Ovary (tissue), 7 donors: ENCODE measurements at regions not wholly inside any gene's neighbourhood (a gene's known extent, or its start where the extent isn't known, plus 50 kb on each side); places are given as distances from the start of the nearest gene placed in this dataset.

ENCODE experiments used
- DNase-seq, 5 donors: peaks; one replicate each; pipeline ENCODE4 v3.0.0-alpha.2; 2019 to 2020
- H3K27ac ChIP-seq, 2 donors: fragments of 200-600 bp; one replicate each; pipeline versions ENCODE4 v1.5.1 to v1.8.0; 2019 to 2022
- H3K27me3 ChIP-seq: fragments of 200-600 bp; one replicate; pipeline ENCODE4 v1.8.0; 2022
- H3K36me3 ChIP-seq: fragments of 200-600 bp; sonication (generic); one replicate; pipeline ENCODE4 v1.5.1; 2019
- H3K4me1 ChIP-seq: one replicate; pipeline ENCODE4 v1.8.1; 2013; ENCODE audit warnings: mild to moderate bottlenecking, moderate library complexity; ENCODE audit not compliant: insufficient read depth
- H3K4me3 ChIP-seq: fragments of 200-600 bp; sonication (generic); one replicate; pipeline ENCODE4 v1.5.1; 2017
- H3K9me3 ChIP-seq, 2 donors: fragments of 200-600 bp in 1 of 2; sonication (generic) in 1 of 2; one replicate each; pipeline versions ENCODE4 v1.5.1 to v1.8.1; 2013 to 2019; ENCODE audit warnings: mild to moderate bottlenecking in 1 of 2, moderate library complexity in 1 of 2
- EP300 ChIP-seq: sonication (generic); formaldehyde crosslinking; IDR thresholded peaks from one replicate; pipeline ENCODE4 v1.6.1; 2017; ENCODE audit warnings: antibody characterized with exemption
- POLR2A ChIP-seq: fragments of 450-650 bp; IDR thresholded peaks from one replicate; pipeline ENCODE4 v1.6.1; 2017; ENCODE audit warnings: antibody characterized with exemption, mild to moderate bottlenecking, moderate library complexity
- WGBS, 3 donors: extraction: QIAGEN DNeasy Blood & Tissue Kit in 1 of 3; methylation state at CpG; one replicate each; pipeline versions ENCODE4 v1.1.5 to v1.1.7; 2013 to 2017; 5-methylcytosine and 5-hydroxymethylcytosine counted together
- intact Hi-C, 4 donors: fragments of 100-400 bp; cut with DNase I; formaldehyde crosslinking; loops; one replicate each; pipeline versions ENCODE4 v1.11.0 to v1.15.1; 2022 to 2023
- TF ChIP-seq, protein P1 (sequence below), 3 donors: fragments of 450-650 bp in 2 of 3; fragments of 200-600 bp in 1 of 3; IDR thresholded peaks; one replicate each; pipeline versions ENCODE4 v1.5.1 to v1.8.0; 2016 to 2022; ENCODE audit warnings: antibody characterized with exemption in 3 of 3, mild to moderate bottlenecking in 1 of 3
- donor health status: DM: no; HTN: no; CAD: no; lungs with moderate emphysema.
- donor health status: DM: no; HTN: no; CAD: no.
- donor health status: Bipolar disorder and iron deficiency.
- donor health status: DM: no; HTN: no; CAD: no.
- donor health status: DM: yes; HTN: yes; CAD: no.

DNA sequence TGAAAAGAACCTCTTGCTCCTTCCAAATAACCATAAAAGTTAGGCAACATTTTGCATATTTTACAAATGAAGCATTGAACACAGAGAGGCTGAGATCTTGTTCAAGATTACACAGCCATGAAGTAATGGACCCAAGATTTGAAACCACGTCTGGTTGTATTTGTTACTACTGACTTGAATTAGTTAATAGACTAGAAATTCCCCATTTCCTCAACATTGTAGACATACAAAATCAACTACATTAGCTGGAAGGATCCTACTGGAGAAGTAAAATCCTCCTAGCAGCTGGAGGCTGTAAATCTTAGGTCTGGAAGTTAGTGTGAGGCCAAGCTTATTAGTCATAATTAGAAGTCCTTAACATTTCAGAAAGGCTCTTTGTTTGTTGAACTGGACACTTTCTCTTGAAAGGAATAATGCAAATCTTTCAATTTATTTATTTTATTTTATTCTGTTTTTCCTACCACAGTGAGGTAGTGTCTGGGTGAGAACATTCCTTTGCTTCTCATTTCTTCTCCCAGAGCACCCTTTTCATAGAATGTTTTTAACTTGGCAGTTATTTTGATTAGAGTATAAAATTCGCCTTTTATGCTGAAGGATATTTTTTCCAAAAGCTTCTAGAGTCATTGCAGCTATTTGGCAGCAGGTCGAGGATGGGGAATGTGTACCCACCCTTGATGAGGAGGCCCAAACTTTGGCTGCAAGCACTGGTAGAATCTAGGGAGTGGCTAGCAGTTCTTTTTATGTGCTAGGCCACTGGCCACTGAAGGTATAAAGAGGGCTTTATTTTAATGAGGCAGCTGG is 62.0 kb upstream of the CLNK start:
- WGBS, 3 donors: 13 to 17% (median 17%) methylated on average over 3 of the region's 3 CpGs
- intact Hi-C loops: no loop called here

DNA sequence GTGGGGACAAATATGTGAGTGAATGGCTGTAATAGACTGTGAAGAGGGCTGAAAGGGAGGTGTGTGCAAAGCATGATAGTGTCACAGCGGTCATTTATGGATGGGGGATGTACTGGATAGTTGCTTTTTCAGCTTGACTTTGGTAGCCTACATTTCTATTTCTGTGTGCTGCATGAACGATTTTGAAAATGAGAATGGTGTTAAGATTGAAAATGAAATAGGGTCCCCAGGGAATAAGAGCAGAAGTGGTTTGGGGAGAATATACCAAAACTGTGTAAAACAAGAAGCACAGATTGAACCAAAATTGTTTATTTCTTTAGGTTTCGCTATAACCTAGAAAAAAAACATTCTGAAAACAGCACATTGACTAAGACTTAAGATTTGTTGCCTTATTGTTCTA is 58.8 kb upstream of the CLNK start:
- no peaks in the 10 kb centered on the region for H3K9me3 ChIP-seq
- TF ChIP-seq POLR2A (no peak), EP300 (no peak)
- TF ChIP-seq, protein P1, sequence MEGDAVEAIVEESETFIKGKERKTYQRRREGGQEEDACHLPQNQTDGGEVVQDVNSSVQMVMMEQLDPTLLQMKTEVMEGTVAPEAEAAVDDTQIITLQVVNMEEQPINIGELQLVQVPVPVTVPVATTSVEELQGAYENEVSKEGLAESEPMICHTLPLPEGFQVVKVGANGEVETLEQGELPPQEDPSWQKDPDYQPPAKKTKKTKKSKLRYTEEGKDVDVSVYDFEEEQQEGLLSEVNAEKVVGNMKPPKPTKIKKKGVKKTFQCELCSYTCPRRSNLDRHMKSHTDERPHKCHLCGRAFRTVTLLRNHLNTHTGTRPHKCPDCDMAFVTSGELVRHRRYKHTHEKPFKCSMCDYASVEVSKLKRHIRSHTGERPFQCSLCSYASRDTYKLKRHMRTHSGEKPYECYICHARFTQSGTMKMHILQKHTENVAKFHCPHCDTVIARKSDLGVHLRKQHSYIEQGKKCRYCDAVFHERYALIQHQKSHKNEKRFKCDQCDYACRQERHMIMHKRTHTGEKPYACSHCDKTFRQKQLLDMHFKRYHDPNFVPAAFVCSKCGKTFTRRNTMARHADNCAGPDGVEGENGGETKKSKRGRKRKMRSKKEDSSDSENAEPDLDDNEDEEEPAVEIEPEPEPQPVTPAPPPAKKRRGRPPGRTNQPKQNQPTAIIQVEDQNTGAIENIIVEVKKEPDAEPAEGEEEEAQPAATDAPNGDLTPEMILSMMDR (IDR thresholded peaks at IDR 0.05): no peak
- WGBS, 3 donors: 85 to 88% (median 85%) methylated on average over 3 of the region's 3 CpGs
- H3K4me1 ChIP-seq: peaks cover 5% of the 10 kb centered on the region
- no peak for DNase-seq
- no peaks in the 10 kb centered on the region for H3K27me3 ChIP-seq
- intact Hi-C loops: no loop called here
- no peak overlapping the region for H3K4me3 ChIP-seq
- no peaks in the 10 kb centered on the region for H3K36me3 ChIP-seq
- no peak overlapping the region for H3K27ac ChIP-seq

More for the DNA sequence above, 62.0 kb upstream of the CLNK start:
- DNase-seq: peak in 1 of 5 donors; percentile 11
- H3K36me3 ChIP-seq: no peaks in the 10 kb centered on the region
- no peak overlapping the region for H3K4me3 ChIP-seq
- TF ChIP-seq EP300: no peak
- peaks cover 5% of the 10 kb centered on the region for H3K4me1 ChIP-seq
- no peak overlapping the region for H3K27ac ChIP-seq
- H3K27me3 ChIP-seq: no peaks in the 10 kb centered on the region
- H3K9me3 ChIP-seq: no peaks in the 10 kb centered on the region

DNA sequence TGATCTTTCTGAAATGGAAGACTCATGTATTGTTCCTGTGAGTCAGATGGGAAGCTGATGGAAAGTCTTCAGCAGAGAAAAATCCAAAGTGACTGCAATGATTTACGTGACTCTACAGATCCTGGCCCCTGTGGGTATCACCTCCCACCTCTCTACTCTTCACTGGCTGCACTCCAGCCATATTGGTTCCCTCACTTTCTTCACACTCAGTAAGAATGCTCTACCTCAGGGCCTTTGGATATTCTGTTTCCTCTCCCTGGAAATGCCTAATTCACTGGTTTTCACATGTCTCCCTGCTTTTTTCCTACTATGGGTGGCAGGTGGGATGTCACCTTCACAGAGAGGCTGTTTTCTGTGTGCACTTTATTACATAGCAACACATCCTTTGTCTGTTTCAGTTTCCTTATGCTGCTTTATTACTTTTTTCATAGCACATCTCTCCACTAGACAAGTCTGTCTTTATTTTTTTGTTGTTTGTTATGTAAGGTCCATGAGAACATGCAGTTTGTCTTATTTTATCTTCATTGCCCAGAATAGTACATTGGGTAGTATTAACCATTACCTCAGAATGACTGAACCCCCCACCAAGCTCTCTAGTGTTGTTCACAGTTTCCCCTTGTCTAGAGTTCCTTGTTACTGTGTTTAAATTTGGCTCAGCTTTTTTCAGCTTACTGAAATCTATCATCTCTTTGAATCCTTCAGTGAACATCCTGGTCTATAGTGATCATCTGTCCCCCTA is 57.6 kb upstream of the CLNK start:
- WGBS, 3 donors: 89 to 98% (median 96%) methylated on average over 1 of the region's 1 CpG
- no peak for TF ChIP-seq POLR2A
- TF ChIP-seq, protein P1 (IDR thresholded peaks at IDR 0.05): no peak
- TF ChIP-seq EP300: no peak
- intact Hi-C loops: no loop called here
- no peak for DNase-seq
- H3K9me3 ChIP-seq: no peaks in the 10 kb centered on the region
- H3K4me1 ChIP-seq: peaks cover 3% of the 10 kb centered on the region
- no peaks in the 10 kb centered on the region for H3K27me3 ChIP-seq
- no peaks in the 10 kb centered on the region for H3K36me3 ChIP-seq
- H3K4me3 ChIP-seq: no peak overlapping the region
- H3K27ac ChIP-seq: no peak overlapping the region

DNA sequence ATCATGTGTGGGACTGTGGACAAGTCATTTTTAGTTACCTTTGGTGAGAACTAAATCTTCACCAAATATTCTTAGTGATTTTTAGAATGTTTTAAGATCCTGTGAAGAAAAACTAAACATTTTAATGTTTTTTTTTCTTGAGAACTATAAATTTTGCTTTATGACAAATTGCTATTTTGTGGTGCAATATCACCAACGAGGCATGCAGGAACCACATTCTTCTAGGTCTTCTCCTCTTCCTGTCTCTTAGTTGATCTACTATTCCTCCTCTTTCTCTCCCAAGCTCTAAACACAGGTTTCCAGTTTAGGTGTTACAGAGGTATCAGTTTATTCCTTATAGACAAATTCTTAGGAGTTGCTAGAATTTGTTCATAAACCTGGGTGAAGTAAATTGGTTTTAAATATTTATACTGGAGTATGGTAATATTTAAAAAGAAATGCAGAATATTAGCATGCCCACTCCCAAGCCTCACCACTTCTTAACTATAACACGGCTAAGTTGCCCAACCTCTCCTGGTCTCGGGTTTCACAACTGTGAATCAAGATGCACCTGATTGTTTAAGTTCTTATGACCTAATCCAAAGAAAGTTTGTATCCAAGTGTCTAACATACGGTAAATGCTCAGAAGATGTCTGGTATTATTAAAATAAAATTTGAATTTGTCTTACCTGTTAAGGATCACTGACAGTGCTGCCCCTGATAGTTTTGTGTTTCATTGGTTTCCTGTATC is 56.5 kb upstream of the CLNK start:
- no peaks in the 10 kb centered on the region for H3K27me3 ChIP-seq
- no peaks in the 10 kb centered on the region for H3K36me3 ChIP-seq
- intact Hi-C loops: no loop called here
- no peak for TF ChIP-seq EP300
- no peak for TF ChIP-seq POLR2A
- TF ChIP-seq, protein P1 (IDR thresholded peaks at IDR 0.05): no peak
- H3K9me3 ChIP-seq: no peaks in the 10 kb centered on the region
- no peak overlapping the region for H3K4me3 ChIP-seq
- H3K27ac ChIP-seq: no peak overlapping the region
- WGBS, 3 donors: 77 to 82% (median 78%) methylated on average over 4 of the region's 4 CpGs
- DNase-seq: no peak
- no peaks in the 10 kb centered on the region for H3K4me1 ChIP-seq
